Glutamatergic neuron (in vitro differentiated cells): ENCODE measurements at regions not wholly inside any gene's neighbourhood (a gene's known extent, or its start where the extent isn't known, plus 50 kb on each side); places are given as distances from the start of the nearest gene placed in this dataset.

Experiments
- DNase-seq: peaks from one replicate; pipeline ENCODE4 v3.0.0; 2022
- H3K27ac Mint-ChIP-seq: one replicate; pipeline ENCODE4 v1.8.0; 2020; ENCODE audit warnings: mild to moderate bottlenecking, mixed read lengths, inconsistent platforms; ENCODE audit not compliant: unreplicated experiment
- H3K27me3 Mint-ChIP-seq: one replicate; pipeline ENCODE4 v1.8.0; 2020; ENCODE audit warnings: mild to moderate bottlenecking, moderate library complexity, mixed read lengths, inconsistent platforms; ENCODE audit not compliant: unreplicated experiment
- H3K36me3 Mint-ChIP-seq: one replicate; pipeline ENCODE4 v1.8.0; 2020; ENCODE audit warnings: mild to moderate bottlenecking, mixed read lengths, inconsistent platforms; ENCODE audit not compliant: unreplicated experiment
- H3K4me1 Mint-ChIP-seq: one replicate; pipeline ENCODE4 v1.8.0; 2020; ENCODE audit warnings: mild to moderate bottlenecking, low read depth, mixed read lengths, inconsistent platforms; ENCODE audit not compliant: unreplicated experiment
- H3K4me3 Mint-ChIP-seq: one replicate; pipeline ENCODE4 v1.8.0; 2020; ENCODE audit warnings: mild to moderate bottlenecking, mixed read lengths, inconsistent platforms; ENCODE audit not compliant: unreplicated experiment
- H3K9me3 Mint-ChIP-seq: one replicate; pipeline ENCODE4 v1.8.0; 2020; ENCODE audit warnings: mild to moderate bottlenecking, moderate library complexity, mixed read lengths, inconsistent platforms; ENCODE audit not compliant: unreplicated experiment
- CTCF ChIP-seq: fragments of 200-600 bp; sonication (generic); IDR thresholded peaks from one replicate; pipeline ENCODE4 v1.5.0; 2021; ENCODE audit not compliant: partially characterized antibody, unreplicated experiment

- TF ChIP-seq CTCF: no peak
- Mint-ChIP-seq H3K4me1 (peaks cover 29% of the 10 kb centered on the region), H3K9me3 (peaks cover 10% of the 10 kb centered on the region), H3K27me3 (peaks cover 4% of the 10 kb centered on the region), H3K4me3 (no peak overlapping the region), H3K27ac (no peak overlapping the region), H3K36me3 (no peaks in the 10 kb centered on the region)
- no peak for DNase-seq
Observed at GRCh38 chr21:43292041-43292865, 123.4 kb downstream of the CRYAA start.

GRCh38 chr21:43291347-43291950 is 122.6 kb downstream of the CRYAA start:
- peaks cover 6% of the 10 kb centered on the region for H3K9me3 Mint-ChIP-seq
- no peak for TF ChIP-seq CTCF

GRCh38 chr21:43290421-43291346 is 121.9 kb downstream of the CRYAA start:
- Mint-ChIP-seq H3K9me3 (peaks cover 4% of the 10 kb centered on the region), H3K27me3 (peaks cover 4% of the 10 kb centered on the region), H3K4me3 (peak overlapping the region; percentile 25), H3K36me3 (no peaks in the 10 kb centered on the region), H3K4me1 (peaks cover 31% of the 10 kb centered on the region), H3K27ac (peak overlapping the region; percentile 53)
- no peak for TF ChIP-seq CTCF
- no peak for DNase-seq

More at GRCh38 chr21:43291347-43291950, 122.6 kb downstream of the CRYAA start:
- H3K27ac Mint-ChIP-seq: no peak overlapping the region
- H3K27me3 Mint-ChIP-seq: peaks cover 4% of the 10 kb centered on the region
- no peaks in the 10 kb centered on the region for H3K36me3 Mint-ChIP-seq
- no peak overlapping the region for H3K4me3 Mint-ChIP-seq
- no peak for DNase-seq
- H3K4me1 Mint-ChIP-seq: peaks cover 32% of the 10 kb centered on the region

GRCh38 chr21:43289966-43290365 is 121.2 kb downstream of the CRYAA start:
- peaks cover 2% of the 10 kb centered on the region for H3K9me3 Mint-ChIP-seq
- no peak overlapping the region for H3K27ac Mint-ChIP-seq
- H3K36me3 Mint-ChIP-seq: no peaks in the 10 kb centered on the region
- no peak overlapping the region for H3K4me3 Mint-ChIP-seq
- H3K27me3 Mint-ChIP-seq: peaks cover 4% of the 10 kb centered on the region
- no peak for DNase-seq
- TF ChIP-seq CTCF: no peak
- H3K4me1 Mint-ChIP-seq: peaks cover 26% of the 10 kb centered on the region
